Neural progenitor cell (in vitro differentiated cells): ENCODE measurements at regions not wholly inside any gene's neighbourhood (a gene's known extent, or its start where the extent isn't known, plus 50 kb on each side); places are given as distances from the start of the nearest gene placed in this dataset.

Source experiments
- EZH2 ChIP-seq: fragments of 200-600 bp; sonication (generic); IDR thresholded peaks from 2 replicates; pipeline ENCODE4 v1.6.1; 2017; ENCODE audit warnings: antibody characterized with exemption, mild to moderate bottlenecking, moderate library complexity
- EZH2phosphoT487 ChIP-seq: fragments of 200-600 bp; sonication (generic); IDR thresholded peaks from 2 replicates; pipeline ENCODE4 v1.6.1; 2017; ENCODE audit warnings: antibody characterized with exemption

DNA sequence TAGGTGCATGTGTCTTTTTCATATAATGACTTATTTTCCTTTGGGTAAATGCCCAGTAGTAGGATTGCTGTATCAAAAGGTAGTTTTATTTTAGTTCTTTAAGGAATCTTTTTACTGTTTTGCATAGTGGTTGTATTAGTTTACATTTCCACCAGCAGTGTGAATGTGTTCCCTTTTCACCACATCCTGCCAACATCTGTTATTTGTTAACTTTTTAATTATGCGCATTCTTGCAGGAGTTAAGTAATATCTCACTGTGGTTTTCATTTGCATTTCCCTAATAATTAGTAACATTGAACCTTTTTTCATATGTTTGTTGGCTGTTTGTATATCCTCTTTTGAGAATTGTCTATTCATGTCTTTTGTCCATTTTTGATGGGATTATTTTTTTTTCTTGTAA lies 1761.9 kb downstream of the PLA2G4A start:
- TF ChIP-seq EZH2 (no peak), EZH2phosphoT487 (no peak)
